ENCODE measurements at regions not wholly inside any gene's neighbourhood (a gene's known extent, or its start where the extent isn't known, plus 50 kb on each side); places are given as distances from the start of the nearest gene placed in this dataset.

- TF ChIP-seq AEBP2 (tag by site-specific recombination; IDR thresholded peaks at IDR 0.05; ENCODE audit: borderline replicate concordance) (no peak), ZNF24 (tag by site-specific recombination; IDR thresholded peaks at IDR 0.05) (no peak)
These were observed 355.8 kb upstream of the SATB1 start (continued) for GRCh38 chr3:18780959-18781358.

- ChIA-PET POLR2A (no interaction called here), CTCF (no interaction called here)
- H3K9me3 ChIP-seq (ENCODE audit: control insufficient read depth, insufficient read depth, low read depth, low read length), result no peaks in the 10 kb centered on the region
- no peak overlapping the region for H3K27ac ChIP-seq (ENCODE audit: extremely low read depth, low read depth, low read length)
- no peaks in the 10 kb centered on the region for H3K4me1 ChIP-seq (ENCODE audit: control insufficient read depth, insufficient read depth, low read length)
- TF ChIP-seq, protein P1, sequence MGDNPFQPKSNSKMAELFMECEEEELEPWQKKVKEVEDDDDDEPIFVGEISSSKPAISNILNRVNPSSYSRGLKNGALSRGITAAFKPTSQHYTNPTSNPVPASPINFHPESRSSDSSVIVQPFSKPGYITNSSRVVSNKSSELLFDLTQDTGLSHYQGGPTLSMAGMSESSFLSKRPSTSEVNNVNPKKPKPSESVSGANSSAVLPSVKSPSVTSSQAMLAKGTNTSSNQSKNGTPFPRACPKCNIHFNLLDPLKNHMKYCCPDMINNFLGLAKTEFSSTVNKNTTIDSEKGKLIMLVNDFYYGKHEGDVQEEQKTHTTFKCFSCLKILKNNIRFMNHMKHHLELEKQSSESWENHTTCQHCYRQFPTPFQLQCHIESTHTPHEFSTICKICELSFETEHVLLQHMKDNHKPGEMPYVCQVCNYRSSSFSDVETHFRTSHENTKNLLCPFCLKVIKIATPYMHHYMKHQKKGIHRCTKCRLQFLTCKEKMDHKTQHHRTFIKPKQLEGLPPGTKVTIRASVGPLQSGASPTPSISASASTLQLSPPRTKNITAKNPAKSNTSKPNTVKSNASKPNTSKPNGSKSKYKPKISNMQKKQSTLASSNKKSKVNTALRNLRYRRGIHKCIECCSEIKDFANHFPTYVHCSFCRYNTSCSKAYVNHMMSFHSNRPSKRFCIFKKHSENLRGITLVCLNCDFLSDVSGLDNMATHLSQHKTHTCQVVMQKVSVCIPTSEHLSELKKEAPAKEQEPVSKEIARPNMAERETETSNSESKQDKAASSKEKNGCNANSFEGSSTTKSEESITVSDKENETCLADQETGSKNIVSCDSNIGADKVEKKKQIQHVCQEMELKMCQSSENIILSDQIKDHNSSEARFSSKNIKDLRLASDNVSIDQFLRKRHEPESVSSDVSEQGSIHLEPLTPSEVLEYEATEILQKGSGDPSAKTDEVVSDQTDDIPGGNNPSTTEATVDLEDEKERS (tag by site-specific recombination; IDR thresholded peaks at IDR 0.05), result no peak
- TF ChIP-seq ZSCAN4 (tag by site-specific recombination; IDR thresholded peaks at IDR 0.05) (no peak), ZNF785 (tag by site-specific recombination; IDR thresholded peaks at IDR 0.05) (no peak), ZNF324 (tag by site-specific recombination; IDR thresholded peaks at IDR 0.05) (no peak), SCRT2 (tag by site-specific recombination; IDR thresholded peaks at IDR 0.05) (no peak), ZNF830 (tag by site-specific recombination; IDR thresholded peaks at IDR 0.05; ENCODE audit: low read depth) (no peak), ZNF2 (tag by site-specific recombination; IDR thresholded peaks at IDR 0.05) (no peak), PBX3 (CRISPR knock-in tag; IDR thresholded peaks at IDR 0.05) (no peak), ZNF423 (tag by site-specific recombination; IDR thresholded peaks at IDR 0.05) (no peak), ZNF561 (tag by site-specific recombination; IDR thresholded peaks at IDR 0.05; ENCODE audit: borderline replicate concordance) (no peak), FEZF1 (tag by site-specific recombination; IDR thresholded peaks at IDR 0.05) (no peak), ZNF398 (tag by site-specific recombination; IDR thresholded peaks at IDR 0.05) (no peak), ZFP69B (tag by site-specific recombination; IDR thresholded peaks at IDR 0.05) (no peak), MZF1 (tag by site-specific recombination; IDR thresholded peaks at IDR 0.05; ENCODE audit: borderline replicate concordance) (no peak)
- H3K4me3 ChIP-seq (ENCODE audit: low read depth, low read length), result no peak overlapping the region
- no peaks in the 10 kb centered on the region for H3K36me3 ChIP-seq (ENCODE audit: control insufficient read depth in 2 of 2, insufficient read depth in 1 of 2, low read length in 2 of 2)
These were observed 354.6 kb upstream of the SATB1 start for GRCh38 chr3:18779704-18780103.

All from HEK293 (cell line).